GM13976 (cell line): ENCODE measurements at regions not wholly inside any gene's neighbourhood (a gene's known extent, or its start where the extent isn't known, plus 50 kb on each side); places are given as distances from the start of the nearest gene placed in this dataset.

Experiments
- DNase-seq: peaks from one replicate; pipeline ENCODE4 v3.0.0; 2012; ENCODE audit warnings: low spot score
- in situ Hi-C: fragments of 300-500 bp; cut with MboI; formaldehyde crosslinking; loops from one replicate; pipeline ENCODE4 v1.12.0; 2022; ENCODE audit warnings: low sequenced_read_pairs, mixed read lengths, inconsistent platforms; ENCODE audit not compliant: unreplicated experiment
- TF ChIP-seq, protein P1 (sequence below): IDR thresholded peaks from 2 replicates; pipeline ENCODE4 v1.5.1; 2012; ENCODE audit warnings: borderline replicate concordance, mild to moderate bottlenecking; ENCODE audit not compliant: insufficient read depth; ENCODE audit errors: extremely low read depth, missing control alignments, control extremely low read depth

DNA sequence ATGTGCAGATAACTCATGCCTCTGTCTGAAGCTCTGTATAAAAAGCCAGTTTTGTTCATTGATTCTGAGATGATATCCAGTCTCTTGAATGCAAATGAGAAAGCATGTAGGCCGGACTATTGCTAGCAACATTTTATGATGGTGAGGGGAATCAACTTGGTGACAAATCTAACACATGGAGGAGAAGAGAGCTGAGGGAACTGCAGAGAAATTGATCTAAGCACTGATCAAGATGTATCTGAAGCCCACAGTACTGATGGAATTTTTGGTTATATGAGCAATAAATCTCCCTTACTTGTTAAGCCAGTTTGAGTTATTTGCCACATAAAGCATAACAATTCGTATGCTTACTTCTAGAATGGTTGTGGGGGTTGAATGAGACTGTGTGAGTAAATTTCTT lies 295.6 kb upstream of the DDHD1 start:
- DNase-seq: no peak
- TF ChIP-seq, protein P1, sequence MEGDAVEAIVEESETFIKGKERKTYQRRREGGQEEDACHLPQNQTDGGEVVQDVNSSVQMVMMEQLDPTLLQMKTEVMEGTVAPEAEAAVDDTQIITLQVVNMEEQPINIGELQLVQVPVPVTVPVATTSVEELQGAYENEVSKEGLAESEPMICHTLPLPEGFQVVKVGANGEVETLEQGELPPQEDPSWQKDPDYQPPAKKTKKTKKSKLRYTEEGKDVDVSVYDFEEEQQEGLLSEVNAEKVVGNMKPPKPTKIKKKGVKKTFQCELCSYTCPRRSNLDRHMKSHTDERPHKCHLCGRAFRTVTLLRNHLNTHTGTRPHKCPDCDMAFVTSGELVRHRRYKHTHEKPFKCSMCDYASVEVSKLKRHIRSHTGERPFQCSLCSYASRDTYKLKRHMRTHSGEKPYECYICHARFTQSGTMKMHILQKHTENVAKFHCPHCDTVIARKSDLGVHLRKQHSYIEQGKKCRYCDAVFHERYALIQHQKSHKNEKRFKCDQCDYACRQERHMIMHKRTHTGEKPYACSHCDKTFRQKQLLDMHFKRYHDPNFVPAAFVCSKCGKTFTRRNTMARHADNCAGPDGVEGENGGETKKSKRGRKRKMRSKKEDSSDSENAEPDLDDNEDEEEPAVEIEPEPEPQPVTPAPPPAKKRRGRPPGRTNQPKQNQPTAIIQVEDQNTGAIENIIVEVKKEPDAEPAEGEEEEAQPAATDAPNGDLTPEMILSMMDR: no peak
- in situ Hi-C loops: no loop called here

DNA sequence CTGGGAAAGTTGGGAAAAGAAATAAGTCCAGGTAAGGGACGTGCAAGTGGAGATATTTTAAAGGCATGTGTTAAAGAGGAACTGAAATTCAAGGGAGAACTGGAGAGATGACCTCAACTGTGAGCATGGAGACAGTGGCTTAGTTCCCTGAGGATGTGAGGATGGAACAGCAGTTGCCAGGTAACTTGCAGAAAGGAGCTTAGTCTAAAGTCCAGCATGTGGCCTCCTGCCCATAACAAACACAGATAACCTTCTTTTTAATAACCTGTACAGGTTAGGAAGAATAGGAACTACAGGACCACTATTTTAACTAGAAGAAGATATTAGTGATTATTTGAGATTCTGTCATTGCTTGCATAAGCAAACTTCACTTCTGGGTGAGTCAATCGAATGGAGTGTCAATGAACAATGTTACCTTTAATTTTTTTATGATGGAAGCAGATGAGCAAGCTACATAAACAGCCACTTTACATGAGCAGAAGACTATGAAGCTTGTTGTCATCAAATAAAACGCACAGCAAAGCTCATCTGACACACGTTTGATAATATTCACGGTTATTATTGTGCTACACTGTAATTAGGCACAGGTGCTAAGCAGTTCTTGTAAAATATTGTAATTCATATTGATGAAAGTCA lies 291.7 kb upstream of the DDHD1 start:
- in situ Hi-C loops: no loop called here
- no peak for DNase-seq
- TF ChIP-seq, protein P1: no peak

DNA sequence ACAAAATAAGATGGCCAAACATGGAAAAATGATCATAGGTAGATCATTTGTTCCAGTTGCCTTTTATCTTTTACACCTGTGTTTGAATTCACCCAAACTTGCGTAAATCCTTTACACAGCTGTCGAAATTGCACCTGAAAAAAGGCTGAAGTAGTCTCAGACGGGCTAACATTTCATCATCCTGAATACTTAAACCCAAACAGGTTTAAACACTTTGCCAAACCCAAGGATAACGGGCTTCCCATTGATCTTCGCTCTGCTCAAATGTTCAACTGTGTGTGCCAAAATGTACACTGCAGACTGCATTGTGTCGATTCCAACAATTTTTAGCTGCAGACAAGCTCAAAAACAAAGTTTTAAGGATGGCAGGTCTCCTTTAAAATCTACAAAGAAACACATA lies 288.7 kb upstream of the DDHD1 start:
- no peak for DNase-seq
- in situ Hi-C loops: no loop called here
- TF ChIP-seq, protein P1: no peak

DNA sequence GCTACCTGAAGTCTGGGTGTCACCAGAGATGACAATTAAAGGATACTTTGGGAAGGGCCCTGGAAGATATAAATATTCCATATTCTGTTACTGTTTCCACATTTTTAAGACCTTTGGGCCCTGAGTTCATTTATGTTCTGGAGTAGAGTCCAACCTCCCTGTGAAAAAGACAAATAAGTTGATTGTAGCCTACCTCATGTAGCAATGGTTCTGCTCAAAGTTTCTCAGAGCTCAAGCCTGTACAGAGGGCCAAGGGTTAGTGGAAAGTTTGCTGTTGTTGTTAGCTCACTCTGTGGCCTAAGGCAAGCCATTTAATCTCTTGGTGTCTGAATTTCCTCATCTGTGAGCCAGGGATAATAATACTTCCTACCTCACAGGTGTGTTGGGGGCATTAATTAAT lies 284.7 kb upstream of the DDHD1 start:
- TF ChIP-seq, protein P1: no peak
- in situ Hi-C loops: no loop called here
- no peak for DNase-seq

DNA sequence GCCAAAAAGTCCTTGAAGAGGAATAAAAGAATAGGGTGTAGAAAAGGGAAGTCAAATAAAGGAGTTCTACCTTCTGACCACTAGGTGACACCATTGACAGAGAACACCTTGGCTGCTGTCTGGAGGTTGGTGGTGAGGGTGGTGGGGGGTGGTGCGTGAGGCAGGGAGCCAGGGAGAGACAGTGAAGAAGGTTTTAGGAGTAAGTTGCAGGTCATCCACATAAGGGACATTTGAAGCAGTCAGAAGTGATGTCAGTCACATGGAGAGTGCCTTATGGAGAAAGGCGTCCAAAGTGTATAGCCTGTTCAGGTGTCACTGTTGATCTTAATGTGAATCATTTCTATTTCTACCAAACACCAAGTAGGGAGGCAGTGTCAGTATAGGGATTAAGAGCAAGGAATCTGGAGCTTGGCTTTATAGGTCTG lies 279.3 kb upstream of the DDHD1 start:
- in situ Hi-C loops: no loop called here
- TF ChIP-seq, protein P1: peak; percentile 58
- peak; percentile 62 for DNase-seq

DNA sequence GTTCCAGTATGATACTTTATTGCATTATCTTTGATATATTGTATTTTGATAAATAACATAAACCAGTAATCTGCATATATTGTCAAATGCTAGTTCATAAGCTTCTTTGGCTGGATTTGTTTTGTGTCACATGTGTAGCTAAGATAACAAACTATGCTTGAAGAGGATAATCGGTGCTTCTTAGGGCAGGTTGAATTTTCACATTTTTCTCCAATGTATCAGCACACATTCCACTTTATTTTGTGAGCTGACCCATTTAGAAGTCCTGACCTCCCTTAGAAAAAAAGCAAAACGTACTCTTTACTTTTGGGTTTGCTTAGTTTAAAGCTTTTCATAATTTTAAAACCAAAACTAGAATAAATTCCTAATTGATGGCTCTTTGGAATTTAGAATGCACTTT lies 277.7 kb upstream of the DDHD1 start:
- in situ Hi-C loops: no loop called here
- DNase-seq: no peak
- TF ChIP-seq, protein P1: no peak
